H1 (cell line): ENCODE measurements at regions not wholly inside any gene's neighbourhood (a gene's known extent, or its start where the extent isn't known, plus 50 kb on each side); places are given as distances from the start of the nearest gene placed in this dataset.

Experiments
- CTCF ChIA-PET: fragments of 300-600 bp; sonication (Branson Sonifier 250); formaldehyde crosslinking; loops from one replicate; lab custom pipeline; 2021; ENCODE audit not compliant: partially characterized antibody; lab: Charles Lee
- POLR2A ChIA-PET: fragments of 300-600 bp; sonication (Branson Sonifier 250); formaldehyde crosslinking; loops from one replicate; lab custom pipeline; 2021; ENCODE audit warnings: inconsistent platforms; ENCODE audit not compliant: partially characterized antibody; lab: Charles Lee
- DNase-seq, 2 experiments: peaks; one replicate each; pipeline versions ENCODE4 v3.0.0 to v3.0.0-alpha.2; 2010 to 2022; ENCODE audit warnings: low spot score in 2 of 2, low read depth in 1 of 2, mixed read lengths in 1 of 2
- FAIRE-seq: peaks from 2 replicates; lab custom pipeline; 2011; peaks lifted over from hg19 to GRCh38; lab: Jason Lieb, UNC
- H2AFZ ChIP-seq: 2 replicates; pipeline ENCODE4 v1.8.1; 2012; ENCODE audit warnings: low read length, inconsistent platforms
- H2AK5ac ChIP-seq: 2 replicates; pipeline ENCODE4 v1.6.1; 2013; ENCODE audit warnings: low read depth, low read length
- H2BK120ac ChIP-seq: replicated peaks from 2 replicates; pipeline ENCODE3; 2013; ENCODE audit warnings: low read depth, low read length, inconsistent platforms
- H2BK12ac ChIP-seq: 2 replicates; pipeline ENCODE4 v1.6.1; 2013; ENCODE audit warnings: low read depth, low read length
- H2BK15ac ChIP-seq: 2 replicates; pipeline ENCODE4 v1.6.1; 2013; ENCODE audit warnings: low read length
- H2BK20ac ChIP-seq: 2 replicates; pipeline ENCODE4 v1.6.1; 2013; ENCODE audit warnings: low read length
- H2BK5ac ChIP-seq: 2 replicates; pipeline ENCODE4 v1.6.1; 2013; ENCODE audit warnings: low read depth, low read length
- H3K14ac ChIP-seq: 2 replicates; pipeline ENCODE4 v1.6.1; 2013; ENCODE audit warnings: inconsistent platforms; ENCODE audit not compliant: insufficient read length
- H3K18ac ChIP-seq: 2 replicates; pipeline ENCODE4 v1.6.1; 2013; ENCODE audit warnings: low read length; ENCODE audit errors: extremely low read depth
- H3K23ac ChIP-seq: 2 replicates; pipeline ENCODE4 v1.6.1; 2013; ENCODE audit warnings: inconsistent platforms; ENCODE audit not compliant: insufficient read length
- H3K23me2 ChIP-seq: 2 replicates; pipeline ENCODE4 v1.6.1; 2013; ENCODE audit warnings: low read depth, low read length
- H3K27ac ChIP-seq: 2 replicates; pipeline ENCODE4 v1.6.1; 2011; ENCODE audit warnings: low read depth, low read length, inconsistent platforms
- H3K27me3 ChIP-seq, 4 experiments: replicated peaks in 1 of 4; 1 replicate in 1 of 4; 2 replicates in 3 of 4; pipeline versions ENCODE4 v1.6.1 to v1.8.1; 2011 to 2013; ENCODE audit warnings: low read length in 3 of 4, mild to moderate bottlenecking in 3 of 4, inconsistent platforms in 2 of 4, mixed read lengths in 2 of 4, moderate library complexity in 1 of 4; ENCODE audit not compliant: control insufficient read depth in 3 of 4, insufficient read depth in 3 of 4; ENCODE audit errors: extremely low read depth in 1 of 4
- H3K36me3 ChIP-seq, 4 experiments: 2 replicates each; pipeline versions ENCODE4 v1.6.1 to v1.8.1; 2011 to 2013; ENCODE audit warnings: mild to moderate bottlenecking in 4 of 4, low read length in 3 of 4, moderate library complexity in 2 of 4, control low read depth in 1 of 4, inconsistent platforms in 1 of 4; ENCODE audit not compliant: insufficient read depth in 4 of 4, control insufficient read depth in 2 of 4
- H3K4ac ChIP-seq: replicated peaks from 2 replicates; pipeline ENCODE3; 2013; ENCODE audit warnings: low read length, low read depth, mixed read lengths, inconsistent platforms; ENCODE audit not compliant: insufficient read length
- H3K4me1 ChIP-seq, 4 experiments: replicated peaks in 1 of 4; 1 replicate in 1 of 4; 2 replicates in 3 of 4; pipeline versions ENCODE4 v1.6.1 to v1.8.1; 2011 to 2013; ENCODE audit warnings: low read length in 3 of 4, inconsistent platforms in 2 of 4, mixed read lengths in 1 of 4; ENCODE audit not compliant: insufficient read depth in 4 of 4, control insufficient read depth in 3 of 4
- H3K4me2 ChIP-seq, 2 experiments: 2 replicates each; pipeline versions ENCODE4 v1.6.1 to v1.8.1; 2011 to 2013; ENCODE audit warnings: low read depth in 2 of 2, low read length in 2 of 2, control low read depth in 1 of 2, inconsistent platforms in 1 of 2, mild to moderate bottlenecking in 1 of 2; ENCODE audit not compliant: insufficient read depth in 1 of 2
- H3K4me3 ChIP-seq, 4 experiments: fragments of 200-600, 300-600 bp in 1 of 4; sonication (generic), shearing (Covaris generic), sonication (Bioruptor Twin) in 1 of 4; 2 replicates each; pipeline versions ENCODE4 v1.5.1 to v1.8.1; 2011 to 2016; ENCODE audit warnings: low read length in 4 of 4, low read depth in 3 of 4, control low read depth in 2 of 4, inconsistent platforms in 2 of 4, mild to moderate bottlenecking in 2 of 4, mixed read lengths in 1 of 4, moderate library complexity in 1 of 4; ENCODE audit not compliant: insufficient read depth in 2 of 4; ENCODE audit errors: extremely low read depth in 1 of 4
- H3K56ac ChIP-seq: replicated peaks from 2 replicates; pipeline ENCODE3; 2013; ENCODE audit warnings: low read depth, mild to moderate bottlenecking, mixed read lengths, low read length, inconsistent platforms; ENCODE audit not compliant: insufficient read length
- H3K79me1 ChIP-seq: 2 replicates; pipeline ENCODE4 v1.6.1; 2013; ENCODE audit warnings: low read depth, low read length, control low read depth
- H3K79me2 ChIP-seq, 2 experiments: 2 replicates each; pipeline versions ENCODE4 v1.6.1 to v1.8.1; 2012 to 2013; ENCODE audit warnings: low read length in 2 of 2, mild to moderate bottlenecking in 2 of 2, inconsistent platforms in 1 of 2; ENCODE audit not compliant: insufficient read depth in 2 of 2, control insufficient read depth in 1 of 2
- H3K9ac ChIP-seq, 4 experiments: replicated peaks in 1 of 4; 1 replicate in 1 of 4; 2 replicates in 3 of 4; pipeline versions ENCODE4 v1.6.1 to v1.8.1; 2011 to 2013; ENCODE audit warnings: low read depth in 3 of 4, low read length in 3 of 4, control low read depth in 2 of 4, mild to moderate bottlenecking in 2 of 4, moderate library complexity in 2 of 4, inconsistent platforms in 1 of 4; ENCODE audit errors: extremely low read depth in 1 of 4
- H3K9me3 ChIP-seq, 2 experiments: 2 replicates each; pipeline versions ENCODE4 v1.6.1 to v1.8.1; 2012 to 2013; ENCODE audit warnings: mild to moderate bottlenecking in 2 of 2, moderate library complexity in 2 of 2, control low read depth in 1 of 2, inconsistent platforms in 1 of 2, low read depth in 1 of 2, low read length in 1 of 2, mixed read lengths in 1 of 2; ENCODE audit not compliant: insufficient read depth in 2 of 2
- H4K20me1 ChIP-seq, 2 experiments: replicated peaks in 1 of 2; 2 replicates each; pipeline versions ENCODE3 to v1.8.1; 2011 to 2013; ENCODE audit warnings: inconsistent platforms in 2 of 2, low read length in 2 of 2, mild to moderate bottlenecking in 1 of 2; ENCODE audit not compliant: insufficient read depth in 2 of 2, control insufficient read depth in 1 of 2
- H4K5ac ChIP-seq: 2 replicates; pipeline ENCODE4 v1.6.1; 2013; ENCODE audit warnings: low read length, low read depth, mixed read lengths, inconsistent platforms; ENCODE audit not compliant: insufficient read length
- H4K8ac ChIP-seq: 2 replicates; pipeline ENCODE4 v1.8.0; 2013; ENCODE audit warnings: mild to moderate bottlenecking, moderate library complexity, low read length, inconsistent platforms; ENCODE audit not compliant: insufficient read depth; ENCODE audit errors: extremely low read depth
- H4K91ac ChIP-seq: replicated peaks from 2 replicates; pipeline ENCODE3; 2013; ENCODE audit warnings: low read length, mixed read lengths, inconsistent platforms; ENCODE audit not compliant: insufficient read length
- ATF2 ChIP-seq: IDR thresholded peaks from 2 replicates; pipeline ENCODE4 v1.6.1; 2012; ENCODE audit warnings: low read length, inconsistent platforms
- E2F6 ChIP-seq: IDR thresholded peaks from 2 replicates; pipeline ENCODE4 v1.6.1; 2012; ENCODE audit warnings: inconsistent platforms
- EGR1 ChIP-seq: IDR thresholded peaks from 2 replicates; pipeline ENCODE4 v1.6.1; 2011; ENCODE audit warnings: low read depth, low read length, borderline replicate concordance
- HDAC2 ChIP-seq, 2 experiments: fragments of 300-600 bp in 1 of 2; sonication (generic) in 1 of 2; IDR thresholded peaks; 2 replicates each; pipeline ENCODE4 v1.6.1; 2011 to 2012; ENCODE audit warnings: low read depth in 2 of 2, low read length in 2 of 2, mild to moderate bottlenecking in 2 of 2, moderate library complexity in 2 of 2, borderline replicate concordance in 1 of 2, inconsistent platforms in 1 of 2
- KDM5A ChIP-seq: fragments of 200-600 bp; IDR thresholded peaks from 2 replicates; pipeline ENCODE4 v1.7.1; 2012; ENCODE audit warnings: mild to moderate bottlenecking, low read length, inconsistent platforms, mixed read lengths
- POLR2AphosphoS5 ChIP-seq: IDR thresholded peaks from 2 replicates; pipeline ENCODE4 v1.6.1; 2011; ENCODE audit warnings: low read depth, low read length
- RFX5 ChIP-seq: IDR thresholded peaks from 2 replicates; pipeline ENCODE4 v1.6.1; 2011; ENCODE audit warnings: low read depth, low read length, improper control_type of control experiment, borderline replicate concordance
- RNF2 ChIP-seq: fragments of 200-900, 300-1000 bp; sonication (generic); IDR thresholded peaks from 2 replicates; pipeline ENCODE4 v1.7.1; 2016; ENCODE audit warnings: borderline replicate concordance, low read depth, mild to moderate bottlenecking, antibody characterized with exemption, low read length; ENCODE audit not compliant: poor library complexity, severe bottlenecking; ENCODE audit errors: missing control alignments
- SAP30 ChIP-seq: fragments of 300-600 bp; sonication (generic); IDR thresholded peaks from 2 replicates; pipeline ENCODE4 v1.7.1; 2012; ENCODE audit warnings: low read length, moderate library complexity, mild to moderate bottlenecking, inconsistent platforms; ENCODE audit not compliant: insufficient read depth, insufficient replicate concordance
- SRF ChIP-seq: IDR thresholded peaks from 2 replicates; pipeline ENCODE4 v1.6.1; 2011; ENCODE audit warnings: mild to moderate bottlenecking, low read depth, low read length, moderate library complexity
- TEAD4 ChIP-seq: IDR thresholded peaks from 2 replicates; pipeline ENCODE4 v1.6.1; 2012; ENCODE audit warnings: low read depth, low read length, inconsistent platforms, mixed read lengths
- WGBS, 2 experiments: shearing (Covaris generic) in 1 of 2; methylation state at CpG; one replicate each; pipeline versions ENCODE4 v1.1.6 to v1.1.7; 2013 to 2015; ENCODE audit warnings: low lambda C conversion rate in 2 of 2, mixed read lengths in 2 of 2, inconsistent platforms in 1 of 2, low coverage in 1 of 2, missing lambda C conversion rate in 1 of 2; ENCODE audit not compliant: insufficient replicate concordance in 2 of 2, insufficient coverage in 1 of 2, insufficient read length in 1 of 2; ENCODE audit errors: extremely low coverage in 1 of 2, missing lambda C conversion rate in 1 of 2; 5-methylcytosine and 5-hydroxymethylcytosine counted together

DNA sequence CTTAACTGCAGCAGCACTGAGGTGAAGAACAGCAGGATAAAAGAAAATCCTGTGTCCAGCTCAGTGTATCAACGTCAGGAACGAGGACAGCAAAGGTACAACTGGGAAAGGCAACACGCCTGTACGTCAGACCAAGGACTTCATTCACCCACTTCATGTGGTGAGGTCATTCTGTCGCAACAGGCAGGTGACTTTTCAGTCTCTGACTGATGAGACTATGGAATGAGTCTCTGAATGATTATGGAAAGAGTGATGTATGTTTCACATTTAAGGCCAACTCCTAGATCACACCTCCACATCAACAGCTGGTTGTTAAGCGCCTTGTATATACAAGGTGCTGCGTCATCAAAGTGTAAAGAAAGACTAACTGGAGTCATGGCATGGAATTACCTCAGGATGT lies 297.6 kb upstream of the SP8 start:
- FAIRE-seq: peak; percentile 48
- no peaks in the 10 kb centered on the region for H3K27me3 ChIP-seq
- TF ChIP-seq EGR1 (no peak), SAP30 (no peak), E2F6 (no peak), TEAD4 (no peak), ATF2 (no peak), POLR2AphosphoS5 (no peak), HDAC2 (IDR thresholded peaks at IDR 0.05; ENCODE audit: borderline replicate concordance in 1 of 2, low read depth in 2 of 2, low read length in 2 of 2) (no peak), SRF (no peak), RFX5 (no peak), RNF2 (no peak), KDM5A (no peak)

More for the DNA sequence above, 297.6 kb upstream of the SP8 start:
- Histone ChIP-seq H3K18ac (no peak overlapping the region), H3K4ac (no peak overlapping the region), H2BK20ac (no peak overlapping the region), H2AK5ac (no peak overlapping the region), H3K79me2 (no peaks in the 10 kb centered on the region), H2BK120ac (no peak overlapping the region), H4K91ac (no peak overlapping the region), H4K20me1 (no peaks in the 10 kb centered on the region), H2BK5ac (no peak overlapping the region), H3K9me3 (no peaks in the 10 kb centered on the region), H3K9ac (no peak overlapping the region), H3K56ac (no peak overlapping the region), H3K23ac (no peak overlapping the region), H4K8ac (no peak overlapping the region), H3K23me2 (no peaks in the 10 kb centered on the region; the same call in 1 of the 2 replicates), H2BK12ac (no peak overlapping the region; the same call in 1 of the 2 replicates), H3K14ac (no peak overlapping the region), H3K36me3 (no peaks in the 10 kb centered on the region), H3K4me3 (no peak overlapping the region), H4K5ac (no peak overlapping the region), H3K27ac (no peak overlapping the region), H2AFZ (no peak overlapping the region), H3K4me1 (no peaks in the 10 kb centered on the region), H3K4me2 (no peak overlapping the region), H2BK15ac (no peak overlapping the region), H3K79me1 (no peaks in the 10 kb centered on the region)
- CTCF ChIA-PET: interaction anchor here (0.7 to 1.1 kb wide), 2 partner anchors 14 to 60 kb away, joined by 3 read pairs; no protein-coding TSS in a partner anchor
- DNase-seq: no peak
- WGBS, 2 experiments: 95% methylated on average over 7 of the region's 7 CpGs; no CpG with 5 or more reads in 1 of the 2 experiments
- POLR2A ChIA-PET: no interaction called here
